HG03520 (cell line): ENCODE measurements at regions not wholly inside any gene's neighbourhood (a gene's known extent, or its start where the extent isn't known, plus 50 kb on each side); places are given as distances from the start of the nearest gene placed in this dataset.

ENCODE experiments used
- ATAC-seq: cut with Tn5 transposase; IDR thresholded peaks from one replicate; pipeline ENCODE4 v1.9.1; 2021; ENCODE audit warnings: mild to moderate bottlenecking, moderate library complexity; ENCODE audit not compliant: unreplicated experiment

GRCh38 chr2:160910681-160911080 lies 249.5 kb upstream of the TANK start:
- no peak for ATAC-seq

- no peak for ATAC-seq
These were observed 249.0 kb upstream of the TANK start for GRCh38 chr2:160911258-160911657.

- no peak for ATAC-seq
These were observed 248.0 kb upstream of the TANK start for GRCh38 chr2:160912276-160912675.

- ATAC-seq: no peak
These were observed 246.9 kb upstream of the TANK start for GRCh38 chr2:160913323-160913722.

- no peak for ATAC-seq
These were observed 246.0 kb upstream of the TANK start for GRCh38 chr2:160914217-160914616.

- ATAC-seq: no peak
These were observed 243.9 kb upstream of the TANK start for GRCh38 chr2:160916300-160916699.

- ATAC-seq: no peak
These were observed 242.4 kb upstream of the TANK start for GRCh38 chr2:160917850-160918249.

GRCh38 chr2:160918258-160918657 lies 242.0 kb upstream of the TANK start:
- no peak for ATAC-seq

- ATAC-seq: no peak
These were observed 241.2 kb upstream of the TANK start for GRCh38 chr2:160918906-160919503.

- no peak for ATAC-seq
These were observed 240.2 kb upstream of the TANK start for GRCh38 chr2:160920061-160920460.

- no peak for ATAC-seq
These were observed 239.4 kb upstream of the TANK start for GRCh38 chr2:160920791-160921303.

- ATAC-seq: no peak
These were observed 238.8 kb upstream of the TANK start for GRCh38 chr2:160921386-160921964.

- ATAC-seq: no peak
These were observed 235.3 kb upstream of the TANK start for GRCh38 chr2:160924936-160925353.

- no peak for ATAC-seq
These were observed 234.3 kb upstream of the TANK start for GRCh38 chr2:160925956-160926355.

- ATAC-seq: no peak
These were observed 232.9 kb upstream of the TANK start for GRCh38 chr2:160927324-160927723.

GRCh38 chr2:160928854-160929301 lies 231.3 kb upstream of the TANK start:
- no peak for ATAC-seq

- ATAC-seq: no peak
These were observed 228.7 kb upstream of the TANK start for GRCh38 chr2:160931531-160931930.

GRCh38 chr2:160932960-160933359 lies 227.3 kb upstream of the TANK start:
- no peak for ATAC-seq

- no peak for ATAC-seq
These were observed 226.0 kb upstream of the TANK start for GRCh38 chr2:160934263-160934662.

- ATAC-seq: no peak
These were observed 225.2 kb upstream of the TANK start for GRCh38 chr2:160934991-160935390.

GRCh38 chr2:160936044-160936806 lies 224.0 kb upstream of the TANK start:
- ATAC-seq: no peak

- no peak for ATAC-seq
These were observed 220.0 kb upstream of the TANK start for GRCh38 chr2:160940271-160940670.
